Suprapubic skin (tissue), 3 donors: ENCODE measurements at regions not wholly inside any gene's neighbourhood (a gene's known extent, or its start where the extent isn't known, plus 50 kb on each side); places are given as distances from the start of the nearest gene placed in this dataset.

Experiments used
- CTCF ChIP-seq, 2 donors: fragments of 200-600 bp in 1 of 2; fragments of 450-650 bp in 1 of 2; sonication (generic) in 1 of 2; IDR thresholded peaks; one replicate each; pipeline ENCODE4 v1.5.1; 2016 to 2019; ENCODE audit warnings: antibody characterized with exemption in 2 of 2, mild to moderate bottlenecking in 1 of 2, moderate library complexity in 1 of 2
- POLR2AphosphoS5 ChIP-seq, 3 donors: sonication (generic); formaldehyde crosslinking; IDR thresholded peaks; one replicate each; pipeline ENCODE4 v1.6.1; 2017; ENCODE audit warnings: antibody characterized with exemption in 3 of 3

- TF ChIP-seq POLR2AphosphoS5 (IDR thresholded peaks at IDR 0.05) = no peak
- TF ChIP-seq CTCF (IDR thresholded peaks at IDR 0.05) = no peak
These were observed 312.6 kb downstream of the THBS2 start for GRCh38 chr6:168941036-168941435.
